GM12878 (cell line): ENCODE measurements at regions not wholly inside any gene's neighbourhood (a gene's known extent, or its start where the extent isn't known, plus 50 kb on each side); places are given as distances from the start of the nearest gene placed in this dataset.

Source experiments
- ATAC-seq: fragments of 200-7000 bp; cut with Tn5 transposase; 3 replicates; pipeline ENCODE4 v1.9.1; 2020; ENCODE audit warnings: mild to moderate bottlenecking, moderate library complexity
- BruUV-seq: library from RNA; stranded (reverse); fragments of 400-500 nt; replicated peaks from 2 replicates; lab custom pipeline; 2021; lab: Mats Ljungman, UMichigan
- CTCF ChIA-PET: fragments of 300-600 bp; sonication (Branson Sonifier 250); formaldehyde crosslinking; extraction: SDS; loops from one replicate; lab custom pipeline; 2021; ENCODE audit warnings: inconsistent platforms; lab: Yijun Ruan, JAX
- POLR2A ChIA-PET: fragments of 350-600 bp; formaldehyde crosslinking; extraction: SDS; loops from one replicate; lab custom pipeline; 2021; ENCODE audit warnings: inconsistent platforms; lab: Charles Lee
- RAD21 ChIA-PET: fragments of 300-600 bp; sonication (Branson Sonifier 250); formaldehyde crosslinking; loops from one replicate; lab custom pipeline; 2023; ENCODE audit warnings: antibody characterized with exemption; ENCODE audit not compliant: unreplicated experiment; lab: Charles Lee
- SMC1A ChIA-PET: fragments of 300-600 bp; sonication (Branson Sonifier 250); formaldehyde crosslinking; loops from one replicate; lab custom pipeline; 2023; ENCODE audit not compliant: unreplicated experiment, uncharacterized antibody; lab: Charles Lee
- DNase-seq: peaks from one replicate; pipeline ENCODE4 v3.0.0-alpha.2; 2011; ENCODE audit warnings: low read depth, low spot score
- FAIRE-seq: peaks from 3 replicates; lab custom pipeline; 2011; peaks lifted over from hg19 to GRCh38; lab: Jason Lieb, UNC
- H2AFZ ChIP-seq: 2 replicates; pipeline ENCODE4 v1.6.0; 2011; ENCODE audit warnings: low read depth, low read length, control low read depth; ENCODE audit not compliant: control insufficient read depth
- H3K27ac ChIP-seq: 2 replicates; pipeline ENCODE4 v1.5.1; 2011; ENCODE audit warnings: control low read depth; ENCODE audit not compliant: control insufficient read depth, insufficient read depth
- H3K27me3 ChIP-seq, 2 experiments: replicated peaks in 1 of 2; 2 replicates each; pipeline versions ENCODE4 v1.6.0 to v1.6.1; 2011; ENCODE audit warnings: low read length in 1 of 2; ENCODE audit not compliant: control insufficient read depth in 2 of 2, insufficient read depth in 2 of 2
- H3K36me3 ChIP-seq, 2 experiments: 2 replicates each; pipeline ENCODE4 v1.5.1; 2011; ENCODE audit warnings: low read length in 1 of 2; ENCODE audit not compliant: control insufficient read depth in 2 of 2, insufficient read depth in 2 of 2
- H3K4me1 ChIP-seq: 2 replicates; pipeline ENCODE4 v1.6.1; 2011; ENCODE audit warnings: mild to moderate bottlenecking, low read length, moderate library complexity, mixed read lengths; ENCODE audit not compliant: control insufficient read depth, insufficient read depth
- H3K4me2 ChIP-seq: 2 replicates; pipeline ENCODE4 v1.6.0; 2011; ENCODE audit warnings: control low read depth; ENCODE audit not compliant: control insufficient read depth, insufficient read depth
- H3K4me3 ChIP-seq: fragments of 200-600 bp; sonication (generic); 2 replicates; pipeline ENCODE4 v1.5.1; 2016
- H3K79me2 ChIP-seq: 2 replicates; pipeline ENCODE4 v1.6.0; 2011; ENCODE audit warnings: low read length; ENCODE audit not compliant: control insufficient read depth, insufficient read depth
- H3K9ac ChIP-seq: 2 replicates; pipeline ENCODE4 v1.8.0; 2011; ENCODE audit warnings: low read length, control low read depth, mixed read lengths; ENCODE audit not compliant: control insufficient read depth, insufficient read depth
- H3K9me3 ChIP-seq: replicated peaks from 3 replicates; pipeline ENCODE4 v1.5.1; 2011; ENCODE audit warnings: mild to moderate bottlenecking, low read length; ENCODE audit not compliant: control insufficient read depth, insufficient read depth
- H4K20me1 ChIP-seq: 2 replicates; pipeline ENCODE4 v1.6.0; 2011; ENCODE audit not compliant: control insufficient read depth, insufficient read depth
- BACH1 ChIP-seq: fragments of 450-650 bp; IDR thresholded peaks from 2 replicates; pipeline ENCODE4 v1.6.1; 2017; ENCODE audit warnings: mild to moderate bottlenecking, borderline replicate concordance
- E2F8 ChIP-seq: fragments of 450-650 bp; IDR thresholded peaks from 2 replicates; pipeline ENCODE4 v1.6.1; 2018; ENCODE audit warnings: mild to moderate bottlenecking, low read depth, moderate library complexity; ENCODE audit not compliant: partially characterized antibody
- E4F1 ChIP-seq: fragments of 450-650 bp; IDR thresholded peaks from 2 replicates; pipeline ENCODE4 v1.6.1; 2018; ENCODE audit warnings: borderline replicate concordance, mild to moderate bottlenecking; ENCODE audit not compliant: partially characterized antibody
- ESRRA ChIP-seq: IDR thresholded peaks from 2 replicates; pipeline ENCODE4 v1.6.1; 2012; ENCODE audit warnings: mild to moderate bottlenecking, low read length, improper control_type of control experiment
- FOXK2 ChIP-seq: fragments of 450-650 bp; IDR thresholded peaks from 2 replicates; pipeline ENCODE4 v1.6.1; 2017; ENCODE audit warnings: mild to moderate bottlenecking, moderate library complexity
- FOXM1 ChIP-seq: IDR thresholded peaks from 2 replicates; pipeline ENCODE4 v1.6.1; 2012; ENCODE audit warnings: low read depth, mild to moderate bottlenecking, inconsistent platforms, low read length, moderate library complexity
- KAT2A ChIP-seq: conservative IDR thresholded peaks from 2 replicates; pipeline ENCODE4 v1.6.1; 2011; ENCODE audit warnings: low read depth, low read length; ENCODE audit not compliant: control insufficient read depth
- MEF2A ChIP-seq: IDR thresholded peaks from 2 replicates; pipeline ENCODE4 v1.6.1; 2011; ENCODE audit warnings: low read depth, mild to moderate bottlenecking, low read length, moderate library complexity; ENCODE audit not compliant: insufficient read depth
- MTA3 ChIP-seq: IDR thresholded peaks from 2 replicates; pipeline ENCODE4 v1.6.1; 2012; ENCODE audit warnings: low read length, inconsistent platforms, borderline replicate concordance
- POU2F2 ChIP-seq: IDR thresholded peaks from 3 replicates; pipeline ENCODE4 v1.6.1; 2011; ENCODE audit warnings: low read depth, mild to moderate bottlenecking, low read length, borderline replicate concordance
- RELA ChIP-seq: fragments of 450-650 bp; IDR thresholded peaks from 2 replicates; pipeline ENCODE4 v1.8.0; 2014; ENCODE audit warnings: borderline replicate concordance; ENCODE audit not compliant: partially characterized antibody
- SMAD1 ChIP-seq: fragments of 450-650 bp; IDR thresholded peaks from 2 replicates; pipeline ENCODE4 v1.6.1; 2018; ENCODE audit warnings: mild to moderate bottlenecking, low read depth; ENCODE audit not compliant: partially characterized antibody
- TAF1 ChIP-seq: IDR thresholded peaks from 2 replicates; pipeline ENCODE4 v1.6.1; 2011; ENCODE audit warnings: mild to moderate bottlenecking, low read depth, low read length, borderline replicate concordance
- ZBTB40 ChIP-seq: fragments of 450-650 bp; IDR thresholded peaks from 2 replicates; pipeline ENCODE4 v1.6.1; 2016; ENCODE audit warnings: mild to moderate bottlenecking, moderate library complexity, borderline replicate concordance
- ZNF207 ChIP-seq: fragments of 450-650 bp; IDR thresholded peaks from 2 replicates; pipeline ENCODE4 v1.6.1; 2014; ENCODE audit warnings: antibody characterized with exemption, mild to moderate bottlenecking, borderline replicate concordance
- ZNF622 ChIP-seq: fragments of 450-650 bp; IDR thresholded peaks from 2 replicates; pipeline ENCODE4 v1.6.1; 2017; ENCODE audit warnings: mild to moderate bottlenecking, inconsistent platforms
- WGBS: methylation state at CpG from one replicate; pipeline ENCODE4 v1.1.6; 2016; ENCODE audit warnings: low lambda C conversion rate; ENCODE audit not compliant: insufficient replicate concordance, insufficient coverage; ENCODE audit errors: missing lambda C conversion rate; 5-methylcytosine and 5-hydroxymethylcytosine counted together
- in situ Hi-C: fragments of 300-500 bp; cut with MboI; formaldehyde crosslinking; loops from 9 replicates; pipeline ENCODE4 v1.14.3; 2018; ENCODE audit warnings: mixed read lengths
- intact Hi-C: fragments of 100-400 bp; cut with micrococcal nuclease; formaldehyde crosslinking; loops from one replicate; pipeline ENCODE4 v1.14.2; 2022; ENCODE audit not compliant: unreplicated experiment

- no peaks in the 10 kb centered on the region for H3K27me3 ChIP-seq
- H3K4me2 ChIP-seq: no peak overlapping the region
- no peaks in the 10 kb centered on the region for H4K20me1 ChIP-seq
- no peaks in the 10 kb centered on the region for H3K9me3 ChIP-seq
- POLR2A ChIA-PET: no interaction called here
- in situ Hi-C loops: no loop called here
- H3K27ac ChIP-seq: no peak overlapping the region
- H3K9ac ChIP-seq: no peak overlapping the region
- H2AFZ ChIP-seq: no peak overlapping the region
- CTCF ChIA-PET: no interaction called here
- H3K36me3 ChIP-seq: no peaks in the 10 kb centered on the region
- no peak for DNase-seq
- intact Hi-C loops: no loop called here
- H3K4me1 ChIP-seq: no peaks in the 10 kb centered on the region
- no TSS peak for BruUV-seq
- SMC1A ChIA-PET: no interaction called here
- no peak overlapping the region for H3K4me3 ChIP-seq
- RAD21 ChIA-PET: no interaction called here
- FAIRE-seq: no peak
- no peak for ATAC-seq
- H3K79me2 ChIP-seq: no peaks in the 10 kb centered on the region
- WGBS: 40% methylated on average over 11 of the region's 11 CpGs
- no peak for TF ChIP-seq KAT2A
- TF ChIP-seq MTA3: no peak
- no peak for TF ChIP-seq ZBTB40
- no peak for TF ChIP-seq POU2F2
- TF ChIP-seq E4F1: no peak
- TF ChIP-seq ZNF622: no peak
- TF ChIP-seq TAF1: no peak
- no peak for TF ChIP-seq BACH1
- no peak for TF ChIP-seq ZNF207
- TF ChIP-seq FOXK2: no peak
- TF ChIP-seq E2F8: no peak
- no peak for TF ChIP-seq ESRRA
- TF ChIP-seq RELA: no peak
- no peak for TF ChIP-seq FOXM1
- no peak for TF ChIP-seq MEF2A
- no peak for TF ChIP-seq SMAD1
These were observed 55.3 kb upstream of the GRB10 start for GRCh38 chr7:50837965-50838364.
